HG02970 (cell line): ENCODE measurements at regions not wholly inside any gene's neighbourhood (a gene's known extent, or its start where the extent isn't known, plus 50 kb on each side); places are given as distances from the start of the nearest gene placed in this dataset.

Experiments
- ATAC-seq: cut with Tn5 transposase; IDR thresholded peaks from one replicate; pipeline ENCODE4 v1.9.1; 2021; ENCODE audit warnings: mild to moderate bottlenecking, moderate library complexity, moderate number of reproducible peaks; ENCODE audit not compliant: unreplicated experiment, low FRiP score

- no peak for ATAC-seq
Observed at GRCh38 chr5:2658881-2659470, 92.5 kb downstream of the IRX2 start.

GRCh38 chr5:2658447-2658846 is 93.0 kb downstream of the IRX2 start:
- ATAC-seq = no peak

- no peak for ATAC-seq
Observed at GRCh38 chr5:2657151-2657550, 94.3 kb downstream of the IRX2 start.

GRCh38 chr5:2656206-2656605 is 95.3 kb downstream of the IRX2 start:
- ATAC-seq = no peak

GRCh38 chr5:2653991-2654390 is 97.5 kb downstream of the IRX2 start:
- ATAC-seq = no peak

GRCh38 chr5:2651116-2651515 is 100.4 kb downstream of the IRX2 start:
- no peak for ATAC-seq

GRCh38 chr5:2642684-2643345 is 108.7 kb downstream of the IRX2 start:
- no peak for ATAC-seq

GRCh38 chr5:2640717-2641116 is 110.8 kb downstream of the IRX2 start:
- no peak for ATAC-seq

GRCh38 chr5:2639425-2639824 is 112.1 kb downstream of the IRX2 start:
- ATAC-seq = no peak

- ATAC-seq = no peak
Observed at GRCh38 chr5:2634399-2635176, 116.9 kb downstream of the IRX2 start.

GRCh38 chr5:2633992-2634391 is 117.5 kb downstream of the IRX2 start:
- ATAC-seq = no peak

- no peak for ATAC-seq
Observed at GRCh38 chr5:2631758-2632157, 119.7 kb downstream of the IRX2 start.

GRCh38 chr5:2629045-2629444 is 122.4 kb downstream of the IRX2 start:
- ATAC-seq = no peak

- no peak for ATAC-seq
Observed at GRCh38 chr5:2627867-2628266, 123.6 kb downstream of the IRX2 start.

GRCh38 chr5:2626572-2626971 is 124.9 kb downstream of the IRX2 start:
- ATAC-seq = no peak

GRCh38 chr5:2622866-2623265 is 128.6 kb downstream of the IRX2 start:
- no peak for ATAC-seq

- ATAC-seq = no peak
Observed at GRCh38 chr5:2621631-2622030, 129.8 kb downstream of the IRX2 start.

GRCh38 chr5:2619216-2619615 is 132.3 kb downstream of the IRX2 start:
- no peak for ATAC-seq

- ATAC-seq = no peak
Observed at GRCh38 chr5:2617461-2617860, 134.0 kb downstream of the IRX2 start.

GRCh38 chr5:2615917-2616316 is 135.6 kb downstream of the IRX2 start:
- no peak for ATAC-seq

GRCh38 chr5:2614571-2614970 is 136.9 kb downstream of the IRX2 start:
- ATAC-seq = no peak

- ATAC-seq = no peak
Observed at GRCh38 chr5:2611659-2612058, 139.8 kb downstream of the IRX2 start.
